Natural killer cell (primary cell): ENCODE measurements at regions not wholly inside any gene's neighbourhood (a gene's known extent, or its start where the extent isn't known, plus 50 kb on each side); places are given as distances from the start of the nearest gene placed in this dataset.

ENCODE experiments used
- ATAC-seq, 3 donors: fragments of 150-1000 bp in 2 of 3; fragments of 200-7000 bp in 1 of 3; cut with Tn5 transposase; 1 replicate in 1 of 3; 2 replicates in 2 of 3; pipeline ENCODE4 v1.10.0; 2021; ENCODE audit warnings: mild to moderate bottlenecking in 2 of 3, moderate library complexity in 2 of 3
- DNase-seq, 2 donors: peaks; one replicate each; pipeline versions ENCODE4 v3.0.0 to v3.0.0-alpha.2; 2013 to 2021; ENCODE audit warnings: mixed read lengths in 1 of 2
- H3K27ac ChIP-seq: one replicate; pipeline ENCODE4 v1.5.1; 2013; ENCODE audit warnings: mild to moderate bottlenecking, low read length
- H3K27me3 ChIP-seq: one replicate; pipeline ENCODE4 v1.6.1; 2013; ENCODE audit warnings: low read length; ENCODE audit not compliant: control insufficient read depth, insufficient read depth
- H3K36me3 ChIP-seq: one replicate; pipeline ENCODE4 v1.6.1; 2013; ENCODE audit warnings: low read length; ENCODE audit not compliant: control insufficient read depth, insufficient read depth
- H3K4me1 ChIP-seq: one replicate; pipeline ENCODE4 v1.6.1; 2013; ENCODE audit warnings: low read length; ENCODE audit not compliant: control insufficient read depth, insufficient read depth
- H3K4me3 ChIP-seq: one replicate; pipeline ENCODE4 v1.5.1; 2013; ENCODE audit warnings: low read length
- H3K9me3 ChIP-seq: one replicate; pipeline ENCODE4 v1.6.1; 2013; ENCODE audit warnings: low read length; ENCODE audit not compliant: control insufficient read depth, insufficient read depth
- H3K27ac Mint-ChIP-seq, 2 donors: one replicate each; pipeline ENCODE4 v1.8.0; 2022; ENCODE audit warnings: mild to moderate bottlenecking in 2 of 2, mixed read lengths in 2 of 2, moderate library complexity in 1 of 2
- H3K27me3 Mint-ChIP-seq, 2 donors: one replicate each; pipeline ENCODE4 v1.8.0; 2022; ENCODE audit warnings: low read depth in 2 of 2, mixed read lengths in 2 of 2
- H3K36me3 Mint-ChIP-seq: one replicate; pipeline ENCODE4 v1.8.0; 2022; ENCODE audit warnings: mixed read lengths
- H3K4me1 Mint-ChIP-seq, 2 donors: one replicate each; pipeline ENCODE4 v1.8.0; 2022; ENCODE audit warnings: mixed read lengths in 2 of 2
- H3K4me3 Mint-ChIP-seq: one replicate; pipeline ENCODE4 v1.8.0; 2022; ENCODE audit warnings: mild to moderate bottlenecking, moderate library complexity, mixed read lengths
- H3K9me3 Mint-ChIP-seq, 2 donors: one replicate each; pipeline ENCODE4 v1.8.0; 2022; ENCODE audit warnings: mixed read lengths in 2 of 2
- CTCF ChIP-seq: fragments of 200-600 bp; IDR thresholded peaks from one replicate; pipeline ENCODE4 v1.8.0; 2022; ENCODE audit warnings: antibody characterized with exemption
- WGBS: methylation state at CpG from one replicate; pipeline ENCODE4 v1.1.7; 2013; ENCODE audit warnings: missing lambda C conversion rate; ENCODE audit not compliant: insufficient coverage; 5-methylcytosine and 5-hydroxymethylcytosine counted together
- intact Hi-C: fragments of 100-400 bp; cut with micrococcal nuclease; formaldehyde crosslinking; loops from one replicate; pipeline ENCODE4 v1.14.2; 2022

GRCh38 chr4:162878096-162878495 is 288.6 kb downstream of the NAF1 start:
- no peaks in the 10 kb centered on the region for H3K9me3 ChIP-seq
- intact Hi-C loops, result no loop called here
- no peaks in the 10 kb centered on the region for H3K36me3 ChIP-seq
- no peak for DNase-seq
- H3K27me3 ChIP-seq, result no peaks in the 10 kb centered on the region
- Mint-ChIP-seq H3K4me1 (no peaks in the 10 kb centered on the region), H3K27me3 (no peaks in the 10 kb centered on the region), H3K4me3 (no peak overlapping the region), H3K36me3 (no peaks in the 10 kb centered on the region), H3K9me3 (peaks cover 7 to 8% of the 10 kb centered on the region in 2 donors), H3K27ac (no peak overlapping the region)
- H3K27ac ChIP-seq, result no peak overlapping the region
- no peak overlapping the region for H3K4me3 ChIP-seq
- ATAC-seq, result no peak
- no peak for TF ChIP-seq CTCF
- no CpG with 5 or more reads among the region's 1 CpG for WGBS
- H3K4me1 ChIP-seq, result no peaks in the 10 kb centered on the region

- no peaks in the 10 kb centered on the region for H3K4me1 ChIP-seq
- Mint-ChIP-seq H3K27ac (no peak overlapping the region), H3K4me1 (no peaks in the 10 kb centered on the region), H3K27me3 (no peaks in the 10 kb centered on the region), H3K4me3 (no peak overlapping the region), H3K9me3 (peaks cover 3 to 7% of the 10 kb centered on the region in 2 donors), H3K36me3 (no peaks in the 10 kb centered on the region)
- no peaks in the 10 kb centered on the region for H3K36me3 ChIP-seq
- 84% methylated on average over 2 of the region's 2 CpGs for WGBS
- H3K27ac ChIP-seq, result no peak overlapping the region
- H3K9me3 ChIP-seq, result no peaks in the 10 kb centered on the region
- no peak for DNase-seq
- H3K27me3 ChIP-seq, result no peaks in the 10 kb centered on the region
- no peak for TF ChIP-seq CTCF
- no peak for ATAC-seq
- no peak overlapping the region for H3K4me3 ChIP-seq
- intact Hi-C loops, result no loop called here
Measured at GRCh38 chr4:162874748-162875147, 291.9 kb downstream of the NAF1 start.

- Histone ChIP-seq H3K36me3 (no peaks in the 10 kb centered on the region), H3K27me3 (no peaks in the 10 kb centered on the region), H3K4me1 (no peaks in the 10 kb centered on the region), H3K9me3 (no peaks in the 10 kb centered on the region), H3K27ac (no peak overlapping the region), H3K4me3 (no peak overlapping the region)
- DNase-seq (no peak), ATAC-seq (no peak)
- no peak for TF ChIP-seq CTCF
- Mint-ChIP-seq H3K4me3 (no peak overlapping the region), H3K36me3 (no peaks in the 10 kb centered on the region), H3K9me3 (peaks cover 8 to 12% of the 10 kb centered on the region in 2 donors), H3K27ac (no peak overlapping the region), H3K4me1 (no peaks in the 10 kb centered on the region), H3K27me3 (no peaks in the 10 kb centered on the region)
- 64% methylated on average over 4 of the region's 4 CpGs for WGBS
- intact Hi-C loops, result no loop called here
Measured at GRCh38 chr4:162871990-162872389, 294.7 kb downstream of the NAF1 start.

- Histone ChIP-seq H3K36me3 (no peaks in the 10 kb centered on the region), H3K27me3 (no peaks in the 10 kb centered on the region), H3K9me3 (peaks cover 3% of the 10 kb centered on the region), H3K4me1 (no peaks in the 10 kb centered on the region), H3K27ac (no peak overlapping the region), H3K4me3 (no peak overlapping the region)
- no peak for TF ChIP-seq CTCF
- Mint-ChIP-seq H3K4me3 (no peak overlapping the region), H3K36me3 (no peaks in the 10 kb centered on the region), H3K9me3 (peaks cover 11% of the 10 kb centered on the region in 2 donors), H3K27ac (no peak overlapping the region), H3K27me3 (no peaks in the 10 kb centered on the region), H3K4me1 (no peaks in the 10 kb centered on the region)
- ATAC-seq (no peak), DNase-seq (no peak)
- intact Hi-C loops, result no loop called here
Measured at GRCh38 chr4:162869157-162869556, 297.5 kb downstream of the NAF1 start.
